SK-N-SH (cell line): ENCODE measurements at regions not wholly inside any gene's neighbourhood (a gene's known extent, or its start where the extent isn't known, plus 50 kb on each side); places are given as distances from the start of the nearest gene placed in this dataset.

ENCODE experiments used
- CTCF ChIA-PET: fragments of 300-600, 350-600 bp; formaldehyde crosslinking; extraction: SDS; loops from one replicate; lab custom pipeline; 2021; lab: Yijun Ruan, JAX
- POLR2A ChIA-PET: fragments of 350-600 bp; sonication (Branson Sonifier 250); formaldehyde crosslinking; extraction: SDS; loops from one replicate; lab custom pipeline; 2020; ENCODE audit warnings: antibody characterized with exemption, inconsistent platforms; lab: Yijun Ruan, JAX
- DNase-seq: peaks from one replicate; pipeline ENCODE4 v3.0.0; 2012
- H2AFZ ChIP-seq: fragments of 200-600 bp; sonication (generic); 2 replicates; pipeline ENCODE4 v1.8.1; 2016; ENCODE audit warnings: antibody characterized with exemption, mild to moderate bottlenecking, low read depth
- H3F3A ChIP-seq: fragments of 200-600 bp; sonication (generic); replicated peaks from 2 replicates; pipeline ENCODE3; 2016; ENCODE audit warnings: antibody characterized with exemption, mild to moderate bottlenecking; ENCODE audit not compliant: insufficient read depth
- H3K27ac ChIP-seq, 2 experiments: fragments of 200-500 bp in 1 of 2; fragments of 200-600 bp in 1 of 2; sonication (Bioruptor generic) in 1 of 2; sonication (generic), shearing (Covaris generic) in 1 of 2; 2 replicates each; pipeline versions ENCODE4 v1.5.1 to v1.6.1; 2014 to 2016; ENCODE audit warnings: low read depth in 2 of 2, inconsistent platforms in 1 of 2, low read length in 1 of 2, mild to moderate bottlenecking in 1 of 2, mixed read lengths in 1 of 2
- H3K27me3 ChIP-seq: fragments of 200-600 bp; sonication (generic), shearing (Covaris generic); 2 replicates; pipeline ENCODE4 v1.6.1; 2016; ENCODE audit warnings: mixed run types; ENCODE audit not compliant: insufficient read depth
- H3K36me3 ChIP-seq, 2 experiments: fragments of 200-500 bp in 1 of 2; fragments of 200-600 bp in 1 of 2; sonication (Bioruptor generic) in 1 of 2; sonication (generic) in 1 of 2; replicated peaks in 1 of 2; 2 replicates each; pipeline versions ENCODE3 to v1.5.1; 2014 to 2016; ENCODE audit warnings: low read length in 1 of 2, mild to moderate bottlenecking in 1 of 2; ENCODE audit not compliant: insufficient read depth in 2 of 2, control insufficient read depth in 1 of 2
- H3K4me1 ChIP-seq, 2 experiments: fragments of 200-500 bp in 1 of 2; fragments of 200-600 bp in 1 of 2; sonication (Bioruptor generic) in 1 of 2; sonication (generic), shearing (Covaris generic) in 1 of 2; 2 replicates each; pipeline versions ENCODE4 v1.5.1 to v1.6.1; 2014 to 2016; ENCODE audit warnings: low read depth in 1 of 2, low read length in 1 of 2, mixed run types in 1 of 2; ENCODE audit not compliant: insufficient read depth in 2 of 2, control insufficient read depth in 1 of 2
- H3K4me2 ChIP-seq: fragments of 200-600 bp; sonication (generic), shearing (Covaris generic); 2 replicates; pipeline ENCODE4 v1.6.1; 2017; ENCODE audit warnings: mixed run types
- H3K4me3 ChIP-seq, 2 experiments: fragments of 200-500 bp in 1 of 2; fragments of 200-600 bp in 1 of 2; sonication (Bioruptor generic) in 1 of 2; sonication (generic), shearing (Covaris generic) in 1 of 2; 2 replicates each; pipeline versions ENCODE4 v1.5.1 to v1.8.1; 2014 to 2016; ENCODE audit warnings: low read depth in 2 of 2, inconsistent platforms in 1 of 2, low read length in 1 of 2, mild to moderate bottlenecking in 1 of 2, mixed read lengths in 1 of 2, moderate library complexity in 1 of 2
- H3K79me2 ChIP-seq: fragments of 200-600 bp; sonication (generic); 2 replicates; pipeline ENCODE4 v1.8.1; 2017; ENCODE audit warnings: mild to moderate bottlenecking; ENCODE audit not compliant: insufficient read depth
- H3K9ac ChIP-seq: fragments of 200-600 bp; sonication (generic); 2 replicates; pipeline ENCODE4 v1.6.1; 2017; ENCODE audit warnings: mixed run types
- H3K9me2 ChIP-seq: fragments of 200-600 bp; sonication (generic); 2 replicates; pipeline ENCODE4 v1.6.1; 2017; ENCODE audit warnings: mixed run types
- H3K9me3 ChIP-seq: fragments of 200-600 bp; sonication (generic); 2 replicates; pipeline ENCODE4 v1.6.1; 2017; ENCODE audit warnings: mixed run types, mild to moderate bottlenecking, moderate library complexity
- H4K20me1 ChIP-seq: fragments of 200-600 bp; sonication (generic); 2 replicates; pipeline ENCODE4 v1.6.1; 2017; ENCODE audit warnings: mild to moderate bottlenecking, mixed run types; ENCODE audit not compliant: insufficient read depth
- CHD2 ChIP-seq: fragments of 150-350 bp; IDR thresholded peaks from 2 replicates; pipeline ENCODE4 v1.6.1; 2018; ENCODE audit warnings: low read length; ENCODE audit not compliant: partially characterized antibody
- CTCF ChIP-seq: fragments of 200-600 bp; sonication (generic); IDR thresholded peaks from 2 replicates; pipeline ENCODE4 v1.6.1; 2017; ENCODE audit warnings: antibody characterized with exemption, mild to moderate bottlenecking, moderate library complexity
- ELF1 ChIP-seq: IDR thresholded peaks from 2 replicates; pipeline ENCODE4 v1.4.0; 2012
- EZH2phosphoT487 ChIP-seq: fragments of 200-600 bp; sonication (generic); IDR thresholded peaks from 2 replicates; pipeline ENCODE4 v1.6.1; 2017; ENCODE audit warnings: low read depth, mixed run types, mild to moderate bottlenecking, antibody characterized with exemption, moderate library complexity, borderline replicate concordance
- FOSL2 ChIP-seq: IDR thresholded peaks from 2 replicates; pipeline ENCODE4 v1.4.0; 2012; ENCODE audit warnings: low read depth, mild to moderate bottlenecking, moderate library complexity, borderline replicate concordance
- FOXJ3 ChIP-seq: sonication (generic); formaldehyde crosslinking; IDR thresholded peaks from 2 replicates; pipeline ENCODE4 v1.5.1; 2020; ENCODE audit warnings: mild to moderate bottlenecking, missing genetic modification reagents
- FOXM1 ChIP-seq: IDR thresholded peaks from 2 replicates; pipeline ENCODE4 v1.4.0; 2012; ENCODE audit warnings: low read depth, mild to moderate bottlenecking
- GATA2 ChIP-seq: sonication (generic); formaldehyde crosslinking; IDR thresholded peaks from 2 replicates; pipeline ENCODE4 v1.5.0; 2020; ENCODE audit warnings: mild to moderate bottlenecking, missing genetic modification reagents
- JUND ChIP-seq: IDR thresholded peaks from 2 replicates; pipeline ENCODE4 v1.4.0; 2012
- MXI1 ChIP-seq: IDR thresholded peaks from 2 replicates; pipeline ENCODE4 v1.6.1; 2012; ENCODE audit warnings: mild to moderate bottlenecking, low read depth, low read length, improper control_type of control experiment
- NFIC ChIP-seq: IDR thresholded peaks from 2 replicates; pipeline ENCODE4 v1.4.0; 2012; ENCODE audit warnings: borderline replicate concordance
- PBX3 ChIP-seq: IDR thresholded peaks from 2 replicates; pipeline ENCODE4; 2012
- POLR2AphosphoS5 ChIP-seq: IDR thresholded peaks from 2 replicates; pipeline ENCODE4 v1.6.1; 2012; ENCODE audit warnings: low read depth, low read length
- RAD21 ChIP-seq: IDR thresholded peaks from 2 replicates; pipeline ENCODE4 v1.6.1; 2012; ENCODE audit warnings: mild to moderate bottlenecking, low read length
- RCOR1 ChIP-seq: fragments of 150-350 bp; IDR thresholded peaks from 2 replicates; pipeline ENCODE4 v1.6.1; 2017; ENCODE audit warnings: antibody characterized with exemption, low read length
- REST ChIP-seq: IDR thresholded peaks from 2 replicates; pipeline ENCODE4 v1.6.1; 2012; ENCODE audit warnings: mild to moderate bottlenecking, low read depth, low read length, moderate library complexity
- SMC3 ChIP-seq: IDR thresholded peaks from 2 replicates; pipeline ENCODE4 v1.6.1; 2012; ENCODE audit warnings: low read depth, low read length, improper control_type of control experiment
- TAF1 ChIP-seq: IDR thresholded peaks from 2 replicates; pipeline ENCODE4 v1.6.1; 2012; ENCODE audit warnings: low read depth, mild to moderate bottlenecking, low read length, moderate library complexity, borderline replicate concordance
- TCF12 ChIP-seq: IDR thresholded peaks from 2 replicates; pipeline ENCODE4 v1.4.0; 2012
- TEAD4 ChIP-seq: IDR thresholded peaks from 2 replicates; pipeline ENCODE4 v1.4.0; 2012; ENCODE audit warnings: mild to moderate bottlenecking, borderline replicate concordance; ENCODE audit not compliant: insufficient read depth
- whole genome bisulfite sequencing: methylation state at CpG from one replicate; pipeline ENCODE4 v1.1.6; 2017; ENCODE audit warnings: low lambda C conversion rate; 5-methylcytosine and 5-hydroxymethylcytosine counted together

GRCh38 chr20:58162986-58163385, 65.5 kb downstream of the ANKRD60 start:
- H3K36me3 ChIP-seq, result no peaks in the 10 kb centered on the region
- no peak for DNase-seq
- ChIA-PET POLR2A (no interaction called here), CTCF (no interaction called here)
- no peaks in the 10 kb centered on the region for H4K20me1 ChIP-seq
- peaks cover 0 to 9% of the 10 kb centered on the region in 2 experiments; a peak in 2 of 4 replicates for H3K4me1 ChIP-seq
- no peaks in the 10 kb centered on the region for H3K9me3 ChIP-seq
- no peaks in the 10 kb centered on the region for H3K27me3 ChIP-seq
- WGBS, result 72% methylated on average over 3 of the region's 3 CpGs
- H3K79me2 ChIP-seq, result no peaks in the 10 kb centered on the region
- H3K9me2 ChIP-seq, result no peaks in the 10 kb centered on the region
- TF ChIP-seq FOXM1, result no peak
- TF ChIP-seq TEAD4, result no peak
- TF ChIP-seq FOSL2, result no peak
- TF ChIP-seq ELF1, result no peak
- TF ChIP-seq CHD2, result no peak
- no peak for TF ChIP-seq SMC3
- no peak for TF ChIP-seq RCOR1
- no peak for TF ChIP-seq FOXJ3 (CRISPR knock-in tag)
- no peak for TF ChIP-seq TAF1
- TF ChIP-seq MXI1, result no peak
- TF ChIP-seq RAD21, result no peak
- TF ChIP-seq EZH2phosphoT487, result no peak
- no peak for TF ChIP-seq GATA2
- TF ChIP-seq CTCF, result no peak
- TF ChIP-seq PBX3, result no peak
- TF ChIP-seq NFIC, result no peak
- TF ChIP-seq, all 33 proteins: peak for 0
- no peak overlapping the region for H3K27ac ChIP-seq
- no peak overlapping the region for H3K9ac ChIP-seq
- H3F3A ChIP-seq, result no peaks in the 10 kb centered on the region
- H3K4me2 ChIP-seq, result no peak overlapping the region
- H3K4me3 ChIP-seq, result no peak overlapping the region
- H2AFZ ChIP-seq, result no peak overlapping the region

- no peaks in the 10 kb centered on the region for H3K27me3 ChIP-seq
- ChIA-PET POLR2A (no interaction called here), CTCF (interaction anchor here (0.6 to 1.5 kb wide), 5 partner anchors 13 to 1295 kb away, joined by 3 to 4 read pairs (median 3); no protein-coding TSS in a partner anchor)
- no peak overlapping the region for H2AFZ ChIP-seq
- H3K79me2 ChIP-seq, result no peaks in the 10 kb centered on the region
- H4K20me1 ChIP-seq, result no peaks in the 10 kb centered on the region
- TF ChIP-seq POLR2AphosphoS5 (no peak), EZH2phosphoT487 (no peak), ELF1 (no peak), JUND (no peak), CTCF (no peak), NFIC (no peak), REST (no peak), TCF12 (no peak)
- H3K4me2 ChIP-seq, result no peak overlapping the region
- no peak overlapping the region for H3K27ac ChIP-seq
- no peak overlapping the region for H3K9ac ChIP-seq
- no peaks in the 10 kb centered on the region for H3K9me2 ChIP-seq
- H3F3A ChIP-seq, result no peaks in the 10 kb centered on the region
- WGBS, result 60% methylated on average over 2 of the region's 2 CpGs
- peaks cover 0 to 9% of the 10 kb centered on the region in 2 experiments; a peak in 2 of 4 replicates for H3K4me1 ChIP-seq
- H3K4me3 ChIP-seq, result no peak overlapping the region
- no peaks in the 10 kb centered on the region for H3K36me3 ChIP-seq
- H3K9me3 ChIP-seq, result no peaks in the 10 kb centered on the region
- DNase-seq, result no peak
These were observed 67.3 kb downstream of the ANKRD60 start for GRCh38 chr20:58161192-58161591.
